SK-N-MC (cell line): ENCODE measurements at regions not wholly inside any gene's neighbourhood (a gene's known extent, or its start where the extent isn't known, plus 50 kb on each side); places are given as distances from the start of the nearest gene placed in this dataset.

Experiments
- DNase-seq: peaks from one replicate; pipeline ENCODE4 v3.0.0-alpha.2; 2011; ENCODE audit warnings: low read depth, low spot score
- H3K27ac ChIP-seq: fragments of 200-600 bp; sonication (generic); 2 replicates; pipeline ENCODE4 v1.5.1; 2016; ENCODE audit warnings: mixed run types
- H3K36me3 ChIP-seq: fragments of 200-600 bp; sonication (generic); 2 replicates; pipeline ENCODE4 v1.6.1; 2017; ENCODE audit warnings: antibody characterized with exemption, low read length, mixed read lengths; ENCODE audit not compliant: insufficient read depth
- H3K4me3 ChIP-seq: fragments of 200-600 bp; sonication (generic); 2 replicates; pipeline ENCODE4 v1.5.1; 2016
- H3K9ac ChIP-seq: fragments of 200-600 bp; sonication (generic); 2 replicates; pipeline ENCODE4 v1.8.0; 2017; ENCODE audit warnings: mixed run types, mixed read lengths; ENCODE audit not compliant: insufficient read length
- H3K9me3 ChIP-seq: fragments of 200-600 bp; sonication (generic); 2 replicates; pipeline ENCODE4 v1.6.1; 2017; ENCODE audit warnings: low read depth, mild to moderate bottlenecking, antibody characterized with exemption, low read length, moderate library complexity, mixed read lengths
- EZH2 ChIP-seq: fragments of 200-600 bp; sonication (generic); IDR thresholded peaks from one replicate; pipeline ENCODE4 v1.6.1; 2017; ENCODE audit warnings: antibody characterized with exemption
- FOXP2 ChIP-seq: optimal IDR thresholded peaks from 2 replicates; pipeline ENCODE3; 2011; ENCODE audit warnings: mild to moderate bottlenecking, moderate library complexity; ENCODE audit not compliant: insufficient read depth; ENCODE audit errors: extremely low read length, control extremely low read depth
- POLR2AphosphoS5 ChIP-seq: IDR thresholded peaks from 2 replicates; pipeline ENCODE4 v1.6.1; 2012; ENCODE audit warnings: mild to moderate bottlenecking, low read depth, low read length, borderline replicate concordance

GRCh38 chr4:81912376-81913030, 440.8 kb upstream of the RASGEF1B start:
- H3K9ac ChIP-seq = no peak overlapping the region
- H3K36me3 ChIP-seq = no peaks in the 10 kb centered on the region
- TF ChIP-seq EZH2 (no peak), POLR2AphosphoS5 (no peak), FOXP2 (no peak)
- H3K9me3 ChIP-seq = no peaks in the 10 kb centered on the region
- H3K27ac ChIP-seq = no peak overlapping the region
- H3K4me3 ChIP-seq = no peak overlapping the region
- DNase-seq = no peak

DNA sequence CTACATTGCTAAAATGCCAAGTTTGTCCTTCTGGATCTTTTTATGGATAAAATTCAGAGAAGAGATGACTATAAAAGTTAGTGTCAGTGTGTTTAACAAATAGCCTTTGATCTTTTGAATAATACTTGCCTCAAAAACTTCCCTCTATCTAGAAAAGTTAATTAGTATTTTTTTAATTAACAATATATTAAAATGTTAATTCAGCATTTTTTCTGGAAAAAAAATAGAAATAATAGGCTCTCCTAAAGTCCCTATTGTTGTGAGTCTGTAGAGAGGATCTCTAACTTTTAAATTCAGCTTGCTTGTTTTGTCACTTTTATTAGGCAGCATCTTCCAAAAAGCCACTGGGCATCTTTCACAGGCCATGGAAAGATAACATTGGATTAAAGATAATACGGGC, 435.2 kb upstream of the RASGEF1B start:
- no peak for TF ChIP-seq EZH2
- TF ChIP-seq POLR2AphosphoS5 = no peak
- TF ChIP-seq FOXP2 = no peak
- Histone ChIP-seq H3K9ac (no peak overlapping the region), H3K27ac (no peak overlapping the region), H3K9me3 (no peaks in the 10 kb centered on the region), H3K4me3 (no peak overlapping the region), H3K36me3 (no peaks in the 10 kb centered on the region)
- no peak for DNase-seq

GRCh38 chr4:81905971-81906370, 434.3 kb upstream of the RASGEF1B start:
- no peak overlapping the region for H3K9ac ChIP-seq
- no peak for DNase-seq

GRCh38 chr4:81904121-81904520, 432.4 kb upstream of the RASGEF1B start:
- Histone ChIP-seq H3K27ac (no peak overlapping the region), H3K36me3 (no peaks in the 10 kb centered on the region), H3K9me3 (no peaks in the 10 kb centered on the region), H3K4me3 (no peak overlapping the region), H3K9ac (no peak overlapping the region)
- no peak for DNase-seq
- TF ChIP-seq POLR2AphosphoS5 (no peak), EZH2 (no peak), FOXP2 (no peak)

More at GRCh38 chr4:81905971-81906370, 434.3 kb upstream of the RASGEF1B start:
- H3K9me3 ChIP-seq = no peaks in the 10 kb centered on the region
- H3K36me3 ChIP-seq = no peaks in the 10 kb centered on the region
- TF ChIP-seq POLR2AphosphoS5 (no peak), EZH2 (no peak), FOXP2 (no peak)
- H3K4me3 ChIP-seq = no peak overlapping the region
- no peak overlapping the region for H3K27ac ChIP-seq

- no peak for DNase-seq
- H3K9me3 ChIP-seq = no peaks in the 10 kb centered on the region
- no peaks in the 10 kb centered on the region for H3K36me3 ChIP-seq
- TF ChIP-seq FOXP2 (no peak), EZH2 (no peak), POLR2AphosphoS5 (no peak)
- no peak overlapping the region for H3K4me3 ChIP-seq
- H3K9ac ChIP-seq = no peak overlapping the region
- H3K27ac ChIP-seq = no peak overlapping the region
Observed at GRCh38 chr4:81903212-81903611, 431.5 kb upstream of the RASGEF1B start.

GRCh38 chr4:81898862-81899504, 427.3 kb upstream of the RASGEF1B start:
- Histone ChIP-seq H3K9ac (no peak overlapping the region), H3K36me3 (no peaks in the 10 kb centered on the region), H3K4me3 (no peak overlapping the region), H3K9me3 (no peaks in the 10 kb centered on the region), H3K27ac (no peak overlapping the region)
- no peak for DNase-seq
- TF ChIP-seq FOXP2 = no peak
- TF ChIP-seq POLR2AphosphoS5 = no peak
- TF ChIP-seq EZH2 = no peak

GRCh38 chr4:81896936-81897335, 425.2 kb upstream of the RASGEF1B start:
- Histone ChIP-seq H3K9ac (no peak overlapping the region), H3K27ac (no peak overlapping the region), H3K36me3 (no peaks in the 10 kb centered on the region), H3K9me3 (no peaks in the 10 kb centered on the region), H3K4me3 (no peak overlapping the region)
- TF ChIP-seq POLR2AphosphoS5 = no peak
- no peak for TF ChIP-seq EZH2
- no peak for TF ChIP-seq FOXP2
- DNase-seq = no peak

- H3K4me3 ChIP-seq = peak overlapping the region; percentile 61
- H3K36me3 ChIP-seq = no peaks in the 10 kb centered on the region
- H3K27ac ChIP-seq = peak overlapping the region; percentile 87
- H3K9me3 ChIP-seq = peaks cover 2% of the 10 kb centered on the region; the same call in 1 of the 2 replicates
- H3K9ac ChIP-seq = no peak overlapping the region
- DNase-seq = peak; percentile 86
- peak; percentile 35; the same call in 1 of the 2 replicates for TF ChIP-seq POLR2AphosphoS5
- no peak for TF ChIP-seq EZH2
Observed at GRCh38 chr4:81891005-81891996, 419.6 kb upstream of the RASGEF1B start.
